Body of pancreas (tissue), 4 donors: ENCODE measurements at regions not wholly inside any gene's neighbourhood (a gene's known extent, or its start where the extent isn't known, plus 50 kb on each side); places are given as distances from the start of the nearest gene placed in this dataset.

ENCODE experiments used
- ATAC-seq: fragments of 150-250 bp; one replicate; pipeline ENCODE4 v1.9.1; 2016
- DNase-seq, 4 donors: peaks; one replicate each; pipeline ENCODE4 v3.0.0-alpha.2; 2019
- H3K27ac ChIP-seq, 4 donors: fragments of 200-600 bp; sonication (generic); 1 replicate in 3 of 4; 2 replicates in 1 of 4; pipeline versions ENCODE4 v1.5.1 to v1.6.1; 2016 to 2019; ENCODE audit warnings: mild to moderate bottlenecking in 1 of 4, mixed read lengths in 1 of 4, moderate library complexity in 1 of 4
- H3K27me3 ChIP-seq, 2 donors: fragments of 200-600 bp; sonication (generic); one replicate each; pipeline ENCODE4 v1.6.0; 2016; ENCODE audit warnings: mild to moderate bottlenecking in 1 of 2
- H3K36me3 ChIP-seq, 2 donors: fragments of 200-600 bp; sonication (generic); replicated peaks in 1 of 2; 2 replicates each; pipeline ENCODE4 v1.5.1; 2016; ENCODE audit warnings: low read depth in 2 of 2; ENCODE audit not compliant: insufficient read depth in 1 of 2
- H3K4me1 ChIP-seq: fragments of 200-600 bp; sonication (generic); one replicate; pipeline ENCODE4 v1.6.0; 2016
- H3K4me3 ChIP-seq, 2 donors: fragments of 200-600 bp; sonication (generic); 1 replicate in 1 of 2; 2 replicates in 1 of 2; pipeline ENCODE4 v1.5.1; 2016 to 2019
- H3K9me3 ChIP-seq, 3 donors: fragments of 200-600 bp; sonication (generic); 1 replicate in 2 of 3; 2 replicates in 1 of 3; pipeline ENCODE4 v1.5.1; 2016
- POLR2A ChIP-seq, 3 donors: fragments of 450-650 bp; IDR thresholded peaks; one replicate each; pipeline ENCODE4 v1.6.1; 2016; ENCODE audit warnings: antibody characterized with exemption in 3 of 3, mild to moderate bottlenecking in 2 of 3
- WGBS, 2 donors: methylation state at CpG; one replicate each; pipeline ENCODE4 v1.1.5; 2017; 5-methylcytosine and 5-hydroxymethylcytosine counted together
- intact Hi-C: fragments of 100-400 bp; cut with DNase I; formaldehyde crosslinking; loops from one replicate; pipeline ENCODE4 v1.15.1; 2023
- TF ChIP-seq, protein P1 (sequence below), 7 experiments: fragments of 450-650 bp in 4 of 7; fragments of 200-600 bp in 3 of 7; sonication (generic) in 3 of 7; IDR thresholded peaks; one replicate each; pipeline ENCODE4 v1.5.1; 2016 to 2019; ENCODE audit warnings: antibody characterized with exemption in 7 of 7

DNA sequence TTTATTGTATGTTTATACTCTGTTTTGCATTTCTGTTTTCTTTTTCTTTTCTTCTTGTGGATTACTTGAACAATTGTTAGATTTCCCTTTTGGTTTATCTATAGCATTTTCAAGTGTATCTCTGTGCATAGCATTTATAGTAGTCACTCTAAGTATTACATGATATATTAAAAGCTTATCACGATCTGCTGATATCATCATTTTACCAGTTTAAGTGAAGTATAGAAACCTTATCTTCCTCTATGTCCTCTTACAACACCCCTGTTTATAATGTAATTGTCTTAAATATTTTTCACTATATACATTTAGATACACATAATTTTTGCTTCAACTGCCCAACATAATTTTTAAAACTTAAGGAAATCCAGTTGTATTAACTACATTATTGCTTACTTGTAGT is 513.9 kb upstream of the CELF2 start:
- Histone ChIP-seq H3K9me3 (no peaks in the 10 kb centered on the region), H3K27me3 (no peaks in the 10 kb centered on the region), H3K4me3 (no peak overlapping the region), H3K36me3 (no peaks in the 10 kb centered on the region), H3K4me1 (no peaks in the 10 kb centered on the region), H3K27ac (no peak overlapping the region)
- no peak for TF ChIP-seq POLR2A (IDR thresholded peaks at IDR 0.05)
- TF ChIP-seq, protein P1, sequence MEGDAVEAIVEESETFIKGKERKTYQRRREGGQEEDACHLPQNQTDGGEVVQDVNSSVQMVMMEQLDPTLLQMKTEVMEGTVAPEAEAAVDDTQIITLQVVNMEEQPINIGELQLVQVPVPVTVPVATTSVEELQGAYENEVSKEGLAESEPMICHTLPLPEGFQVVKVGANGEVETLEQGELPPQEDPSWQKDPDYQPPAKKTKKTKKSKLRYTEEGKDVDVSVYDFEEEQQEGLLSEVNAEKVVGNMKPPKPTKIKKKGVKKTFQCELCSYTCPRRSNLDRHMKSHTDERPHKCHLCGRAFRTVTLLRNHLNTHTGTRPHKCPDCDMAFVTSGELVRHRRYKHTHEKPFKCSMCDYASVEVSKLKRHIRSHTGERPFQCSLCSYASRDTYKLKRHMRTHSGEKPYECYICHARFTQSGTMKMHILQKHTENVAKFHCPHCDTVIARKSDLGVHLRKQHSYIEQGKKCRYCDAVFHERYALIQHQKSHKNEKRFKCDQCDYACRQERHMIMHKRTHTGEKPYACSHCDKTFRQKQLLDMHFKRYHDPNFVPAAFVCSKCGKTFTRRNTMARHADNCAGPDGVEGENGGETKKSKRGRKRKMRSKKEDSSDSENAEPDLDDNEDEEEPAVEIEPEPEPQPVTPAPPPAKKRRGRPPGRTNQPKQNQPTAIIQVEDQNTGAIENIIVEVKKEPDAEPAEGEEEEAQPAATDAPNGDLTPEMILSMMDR (IDR thresholded peaks at IDR 0.05) = no peak
- no peak for ATAC-seq
- 30 to 55% methylated on average over 1 of the region's 1 CpG for WGBS, 2 donors
- intact Hi-C loops = no loop called here
- no peak for DNase-seq

DNA sequence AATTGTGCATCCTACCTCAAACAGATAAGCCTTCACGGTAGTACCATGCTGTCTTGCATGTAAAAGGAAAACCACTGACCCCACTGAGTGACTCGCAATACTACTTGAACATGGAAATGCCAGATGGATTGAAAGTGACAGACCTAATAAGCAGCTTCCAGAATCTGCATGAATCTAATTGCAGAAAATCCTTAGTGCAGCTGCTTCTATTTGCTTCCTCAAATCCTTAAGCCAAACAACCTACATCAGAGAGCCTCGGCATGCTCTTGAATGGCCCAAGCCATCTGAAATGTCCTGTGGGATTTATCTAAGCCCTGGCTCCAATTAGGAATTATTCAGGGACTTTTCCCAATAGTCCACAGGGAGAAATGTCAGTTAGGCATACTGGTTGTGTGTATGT is 509.5 kb upstream of the CELF2 start:
- no peaks in the 10 kb centered on the region for H3K27me3 ChIP-seq
- H3K9me3 ChIP-seq = no peaks in the 10 kb centered on the region
- no peak for DNase-seq
- no peak for TF ChIP-seq POLR2A (IDR thresholded peaks at IDR 0.05)
- TF ChIP-seq, protein P1 (IDR thresholded peaks at IDR 0.05) = no peak
- no peak for ATAC-seq
- intact Hi-C loops = no loop called here
- H3K27ac ChIP-seq = no peak overlapping the region
- WGBS, 2 donors = 60 to 63% methylated on average over 3 of the region's 3 CpGs
- H3K4me1 ChIP-seq = no peaks in the 10 kb centered on the region
- H3K36me3 ChIP-seq = no peaks in the 10 kb centered on the region
- no peak overlapping the region for H3K4me3 ChIP-seq

DNA sequence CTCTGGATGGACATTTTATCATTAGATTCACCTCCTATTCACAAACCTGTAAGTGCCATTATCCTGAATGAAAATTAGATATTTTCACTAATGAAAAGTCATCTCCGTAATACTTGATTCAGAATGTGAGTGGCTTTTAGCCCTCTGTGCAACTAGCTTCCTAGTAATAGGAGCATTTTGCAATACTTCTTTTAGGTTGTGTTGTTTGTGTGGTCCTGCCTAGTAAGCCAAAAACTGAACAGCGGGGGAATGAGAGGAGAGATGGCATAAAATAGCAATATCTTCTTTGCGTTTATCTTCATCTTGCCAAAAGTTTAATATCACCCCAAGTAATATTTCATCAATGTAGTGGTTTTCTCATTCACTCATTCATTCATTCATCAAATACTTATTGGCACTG is 507.5 kb upstream of the CELF2 start:
- no peak for ATAC-seq
- DNase-seq = no peak
- H3K36me3 ChIP-seq = no peaks in the 10 kb centered on the region
- intact Hi-C loops = no loop called here
- H3K27ac ChIP-seq = no peak overlapping the region
- no peaks in the 10 kb centered on the region for H3K9me3 ChIP-seq
- WGBS, 2 donors = 86 to 87% methylated on average over 3 of the region's 3 CpGs
- no peak for TF ChIP-seq POLR2A (IDR thresholded peaks at IDR 0.05)
- TF ChIP-seq, protein P1 (IDR thresholded peaks at IDR 0.05) = no peak
- no peak overlapping the region for H3K4me3 ChIP-seq
- no peaks in the 10 kb centered on the region for H3K4me1 ChIP-seq
- H3K27me3 ChIP-seq = no peaks in the 10 kb centered on the region

DNA sequence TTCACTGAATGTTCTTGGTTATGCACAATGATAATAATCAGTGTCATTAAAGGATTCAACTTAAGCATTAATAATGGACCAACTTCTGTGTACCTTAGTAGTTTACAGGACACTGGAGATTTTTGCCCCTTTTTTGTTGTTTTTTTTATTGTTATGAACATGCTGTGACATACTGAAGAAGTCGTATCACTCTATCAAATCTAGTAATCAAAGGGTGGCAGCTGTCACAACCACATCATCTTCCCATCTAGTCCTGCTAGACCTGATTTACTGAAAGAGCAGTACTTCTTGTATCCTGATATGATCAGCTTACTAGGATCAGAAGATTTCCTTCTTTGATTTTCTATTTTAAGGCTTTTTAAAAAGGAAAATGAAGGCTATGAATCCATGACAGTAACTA is 504.6 kb upstream of the CELF2 start:
- Histone ChIP-seq H3K4me3 (no peak overlapping the region), H3K27me3 (no peaks in the 10 kb centered on the region), H3K36me3 (no peaks in the 10 kb centered on the region), H3K9me3 (no peaks in the 10 kb centered on the region), H3K27ac (no peak overlapping the region), H3K4me1 (no peaks in the 10 kb centered on the region)
- 40 to 47% methylated on average over 1 of the region's 1 CpG for WGBS, 2 donors
- intact Hi-C loops = no loop called here
- ATAC-seq = no peak
- no peak for DNase-seq
- TF ChIP-seq, protein P1 (IDR thresholded peaks at IDR 0.05) = no peak
- no peak for TF ChIP-seq POLR2A (IDR thresholded peaks at IDR 0.05)

DNA sequence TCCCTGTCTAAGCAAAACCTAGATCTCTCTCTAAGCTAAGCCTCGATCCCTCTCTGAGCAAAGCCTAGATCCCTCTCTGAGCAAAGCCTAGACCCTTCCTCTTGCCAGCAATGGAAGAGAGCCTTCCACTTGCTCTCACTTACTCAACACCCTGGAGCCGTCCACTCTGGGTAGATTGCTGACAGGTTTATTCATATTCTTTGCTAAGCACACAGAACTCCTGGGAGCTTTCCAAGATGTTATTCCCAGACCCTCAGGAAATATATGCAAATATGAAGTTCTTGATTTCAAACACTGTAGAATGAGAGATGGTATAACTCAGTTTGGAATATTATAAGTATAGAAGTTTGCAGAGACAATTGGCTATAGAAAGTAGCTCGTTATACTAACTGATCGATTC is 503.8 kb upstream of the CELF2 start:
- no peak for ATAC-seq
- no peak overlapping the region for H3K4me3 ChIP-seq
- intact Hi-C loops = no loop called here
- no peak for DNase-seq
- H3K27ac ChIP-seq = no peak overlapping the region
- no peaks in the 10 kb centered on the region for H3K4me1 ChIP-seq
- no peaks in the 10 kb centered on the region for H3K36me3 ChIP-seq
- no peak for TF ChIP-seq POLR2A (IDR thresholded peaks at IDR 0.05)
- TF ChIP-seq, protein P1 (IDR thresholded peaks at IDR 0.05) = no peak
- WGBS, 2 donors = 57 to 60% methylated on average over 4 of the region's 4 CpGs
- no peaks in the 10 kb centered on the region for H3K9me3 ChIP-seq
- no peaks in the 10 kb centered on the region for H3K27me3 ChIP-seq
